Lung (tissue), 11 donors: ENCODE measurements at regions not wholly inside any gene's neighbourhood (a gene's known extent, or its start where the extent isn't known, plus 50 kb on each side); places are given as distances from the start of the nearest gene placed in this dataset.
A peak's percentile ranks its signal among the peaks of the same experiment; 100 is the strongest.

ENCODE experiments used
- ATAC-seq: fragments of 200-7000 bp; cut with Tn5 transposase; one replicate; pipeline ENCODE4 v1.9.1; 2020; ENCODE audit warnings: moderate number of reproducible peaks; ENCODE audit not compliant: insufficient read depth, low FRiP score
- DNase-seq, 3 donors: peaks; one replicate each; pipeline ENCODE4 v3.0.0-alpha.2; 2013 to 2017
- H3K27ac ChIP-seq, 2 donors: one replicate each; pipeline ENCODE4 v1.5.1; 2013; ENCODE audit warnings: mild to moderate bottlenecking in 2 of 2, moderate library complexity in 2 of 2, control low read depth in 1 of 2, inconsistent platforms in 1 of 2, low read depth in 1 of 2, low read length in 1 of 2
- H3K27me3 ChIP-seq, 3 donors: one replicate each; pipeline ENCODE4 v1.5.1; 2013; ENCODE audit warnings: low read length in 2 of 3; ENCODE audit not compliant: control insufficient read depth in 3 of 3, insufficient read depth in 3 of 3
- H3K36me3 ChIP-seq, 4 donors: one replicate each; pipeline ENCODE4 v1.5.1; 2013; ENCODE audit warnings: low read length in 4 of 4, mild to moderate bottlenecking in 1 of 4, moderate library complexity in 1 of 4; ENCODE audit not compliant: control insufficient read depth in 4 of 4, insufficient read depth in 4 of 4
- H3K4me1 ChIP-seq, 5 donors: one replicate each; pipeline ENCODE4 v1.5.1; 2013; ENCODE audit warnings: low read length in 5 of 5, mild to moderate bottlenecking in 2 of 5, moderate library complexity in 1 of 5; ENCODE audit not compliant: control insufficient read depth in 5 of 5, insufficient read depth in 5 of 5
- H3K4me3 ChIP-seq: one replicate; pipeline ENCODE4 v1.5.1; 2013; ENCODE audit warnings: mild to moderate bottlenecking, control low read depth, moderate library complexity
- H3K9ac ChIP-seq, 2 donors: one replicate each; pipeline ENCODE4 v1.5.1; 2013; ENCODE audit warnings: low read length in 2 of 2, control low read depth in 1 of 2; ENCODE audit not compliant: insufficient read depth in 1 of 2
- H3K9me3 ChIP-seq, 4 donors: one replicate each; pipeline ENCODE4 v1.5.1; 2013; ENCODE audit warnings: low read length in 3 of 4, mild to moderate bottlenecking in 1 of 4, moderate library complexity in 1 of 4; ENCODE audit not compliant: control insufficient read depth in 4 of 4, insufficient read depth in 3 of 4
- CTCF ChIP-seq: IDR thresholded peaks from 2 replicates; pipeline ENCODE4 v1.5.1; 2012; ENCODE audit warnings: mild to moderate bottlenecking; ENCODE audit errors: control extremely low read depth, extremely low read depth
- WGBS, 2 donors: extraction: QIAGEN DNeasy Blood & Tissue Kit; methylation state at CpG; one replicate each; pipeline ENCODE4 v1.1.7; 2013; 5-methylcytosine and 5-hydroxymethylcytosine counted together
- donor health status: control.
- donor health status: control.
- donor health status: Bipolar disorder and iron deficiency.
- donor health status: healthy.
- donor health status: DM: yes; HTN: yes; CAD: no.

- TF ChIP-seq CTCF, result no peak
- no peak for ATAC-seq
- H3K4me3 ChIP-seq, result no peak overlapping the region
- 70 to 79% methylated on average over 5 of the region's 5 CpGs for WGBS, 2 donors
- H3K27me3 ChIP-seq, result peaks cover 6 to 67% (median 66%) of the 10 kb centered on the region in 3 donors
- no peak overlapping the region for H3K27ac ChIP-seq
- no peak overlapping the region for H3K9ac ChIP-seq
- H3K4me1 ChIP-seq, result peaks cover 0 to 21% (median 8%) of the 10 kb centered on the region in 5 donors
- H3K36me3 ChIP-seq, result no peaks in the 10 kb centered on the region
- peaks cover 0 to 2% (median 0%) of the 10 kb centered on the region in 4 donors for H3K9me3 ChIP-seq
- no peak for DNase-seq
Measured at GRCh38 chr4:41883988-41884734, 51.1 kb upstream of the TMEM33 start.

GRCh38 chr4:41882625-41883347 is 52.4 kb upstream of the TMEM33 start:
- ATAC-seq, result peak; percentile 82
- no peak overlapping the region for H3K4me3 ChIP-seq
- WGBS, 2 donors, result 13 to 14% methylated on average over 34 of the region's 34 CpGs
- peak in 2 of 3 donors; percentile 48 to 50 for DNase-seq
- peaks cover 0 to 21% (median 8%) of the 10 kb centered on the region in 5 donors for H3K4me1 ChIP-seq
- H3K36me3 ChIP-seq, result no peaks in the 10 kb centered on the region
- peaks cover 0 to 5% (median 0%) of the 10 kb centered on the region in 4 donors for H3K9me3 ChIP-seq
- no peak overlapping the region for H3K9ac ChIP-seq
- H3K27me3 ChIP-seq, result peaks cover 6 to 79% (median 79%) of the 10 kb centered on the region in 3 donors
- peak; percentile 55 for TF ChIP-seq CTCF
- no peak overlapping the region for H3K27ac ChIP-seq

- DNase-seq, result no peak
- Histone ChIP-seq H3K9ac (no peak overlapping the region), H3K4me3 (no peak overlapping the region), H3K27me3 (peaks cover 6 to 86% (median 84%) of the 10 kb centered on the region in 3 donors), H3K27ac (no peak overlapping the region), H3K4me1 (peaks cover 0 to 21% (median 8%) of the 10 kb centered on the region in 5 donors), H3K36me3 (no peaks in the 10 kb centered on the region), H3K9me3 (peaks cover 0 to 8% (median 0%) of the 10 kb centered on the region in 4 donors)
- no peak for ATAC-seq
- WGBS, 2 donors, result 2 to 3% methylated on average over 53 of the region's 53 CpGs
- no peak for TF ChIP-seq CTCF
Measured at GRCh38 chr4:41881981-41882624, 53.1 kb upstream of the TMEM33 start.
